Smooth muscle cell (in vitro differentiated cells): ENCODE measurements at regions not wholly inside any gene's neighbourhood (a gene's known extent, or its start where the extent isn't known, plus 50 kb on each side); places are given as distances from the start of the nearest gene placed in this dataset.

Experiments used
- DNase-seq: peaks from one replicate; lab custom pipeline; 2025; ENCODE audit not compliant: unreplicated experiment; lab: John Stamatoyannopoulos, UW
- H2AFZ ChIP-seq: fragments of 200-600 bp; sonication (generic); 2 replicates; pipeline ENCODE4 v1.6.0; 2016; ENCODE audit warnings: antibody characterized with exemption, low read depth, mild to moderate bottlenecking
- H3F3A ChIP-seq: fragments of 200-600 bp; sonication (generic); 2 replicates; pipeline ENCODE4 v1.6.0; 2017; ENCODE audit warnings: antibody characterized with exemption, low read depth
- H3K27ac ChIP-seq: fragments of 200-600 bp; sonication (generic); 2 replicates; pipeline ENCODE4 v1.5.1; 2016; ENCODE audit warnings: low read depth, mild to moderate bottlenecking
- H3K27me3 ChIP-seq: fragments of 200-600 bp; sonication (generic); 2 replicates; pipeline ENCODE4 v1.6.1; 2016; ENCODE audit warnings: low read depth, mild to moderate bottlenecking
- H3K36me3 ChIP-seq: fragments of 200-600 bp; sonication (generic); 2 replicates; pipeline ENCODE4 v1.5.1; 2016; ENCODE audit warnings: low read depth
- H3K4me1 ChIP-seq: fragments of 200-600 bp; sonication (generic); 2 replicates; pipeline ENCODE4 v1.5.1; 2016; ENCODE audit warnings: low read depth
- H3K4me2 ChIP-seq: fragments of 200-600 bp; sonication (generic); 2 replicates; pipeline ENCODE4 v1.6.0; 2016; ENCODE audit warnings: mild to moderate bottlenecking
- H3K4me3 ChIP-seq: fragments of 200-600 bp; sonication (generic); 2 replicates; pipeline ENCODE4 v1.5.1; 2016; ENCODE audit warnings: mild to moderate bottlenecking
- H3K79me2 ChIP-seq: fragments of 200-600 bp; sonication (generic); 2 replicates; pipeline ENCODE4 v1.6.0; 2016; ENCODE audit warnings: low read depth, mild to moderate bottlenecking
- H3K9ac ChIP-seq: fragments of 200-600 bp; sonication (generic); 2 replicates; pipeline ENCODE4 v1.6.0; 2016; ENCODE audit warnings: low read depth
- H3K9me3 ChIP-seq: fragments of 200-600 bp; sonication (generic); replicated peaks from 2 replicates; pipeline ENCODE4 v1.5.1; 2016; ENCODE audit warnings: low read depth
- H4K20me1 ChIP-seq: fragments of 200-600 bp; sonication (generic); 2 replicates; pipeline ENCODE4 v1.6.0; 2016; ENCODE audit warnings: low read depth
- CTCF ChIP-seq: fragments of 200-600 bp; sonication (generic); IDR thresholded peaks from 2 replicates; pipeline ENCODE4 v1.5.1; 2017; ENCODE audit warnings: borderline replicate concordance, mild to moderate bottlenecking, antibody characterized with exemption; ENCODE audit not compliant: insufficient read depth, poor library complexity, severe bottlenecking
- WGBS: methylation state at CpG from one replicate; pipeline ENCODE4 v1.1.7; 2016; ENCODE audit warnings: low lambda C conversion rate; 5-methylcytosine and 5-hydroxymethylcytosine counted together

- no peaks in the 10 kb centered on the region for H3K9me3 ChIP-seq
- H3K27me3 ChIP-seq = no peaks in the 10 kb centered on the region
- no peaks in the 10 kb centered on the region for H3K36me3 ChIP-seq
- H2AFZ ChIP-seq = no peak overlapping the region
- no peaks in the 10 kb centered on the region for H3K4me1 ChIP-seq
- H3K4me2 ChIP-seq = no peak overlapping the region
- no peaks in the 10 kb centered on the region for H3K79me2 ChIP-seq
- H3F3A ChIP-seq = no peaks in the 10 kb centered on the region
- no peak for DNase-seq
- H3K27ac ChIP-seq = no peak overlapping the region
- 80% methylated on average over 5 of the region's 5 CpGs for WGBS
- no peaks in the 10 kb centered on the region for H4K20me1 ChIP-seq
- no peak overlapping the region for H3K9ac ChIP-seq
- no peak for TF ChIP-seq CTCF
- no peak overlapping the region for H3K4me3 ChIP-seq
Observed at GRCh38 chrX:39874202-39874816, 223.4 kb downstream of the BCOR start.

GRCh38 chrX:39875834-39876628 lies 221.7 kb downstream of the BCOR start:
- Histone ChIP-seq H3K9me3 (no peaks in the 10 kb centered on the region), H3F3A (no peaks in the 10 kb centered on the region), H3K4me1 (no peaks in the 10 kb centered on the region), H3K36me3 (no peaks in the 10 kb centered on the region), H3K4me3 (no peak overlapping the region), H3K9ac (no peak overlapping the region), H2AFZ (no peak overlapping the region), H3K27me3 (no peaks in the 10 kb centered on the region), H4K20me1 (no peaks in the 10 kb centered on the region), H3K4me2 (no peak overlapping the region), H3K27ac (no peak overlapping the region), H3K79me2 (no peaks in the 10 kb centered on the region)
- no peak for TF ChIP-seq CTCF
- WGBS = 74% methylated on average over 15 of the region's 15 CpGs
- DNase-seq = no peak

- no peak for TF ChIP-seq CTCF
- no peak for DNase-seq
- Histone ChIP-seq H3K9ac (no peak overlapping the region), H3K27me3 (no peaks in the 10 kb centered on the region), H4K20me1 (no peaks in the 10 kb centered on the region), H2AFZ (no peak overlapping the region), H3K36me3 (no peaks in the 10 kb centered on the region), H3K4me2 (no peak overlapping the region), H3K27ac (no peak overlapping the region), H3K79me2 (no peaks in the 10 kb centered on the region), H3K4me1 (no peaks in the 10 kb centered on the region), H3K4me3 (no peak overlapping the region), H3K9me3 (no peaks in the 10 kb centered on the region), H3F3A (no peaks in the 10 kb centered on the region)
- 72% methylated on average over 16 of the region's 18 CpGs for WGBS
Observed at GRCh38 chrX:39877905-39878304, 219.9 kb downstream of the BCOR start.
